A673 (cell line): ENCODE measurements at regions not wholly inside any gene's neighbourhood (a gene's known extent, or its start where the extent isn't known, plus 50 kb on each side); places are given as distances from the start of the nearest gene placed in this dataset.

Experiments used
- BruUV-seq: library from RNA; stranded (reverse); fragments of 400-500 nt; replicated peaks from 2 replicates; lab custom pipeline; 2021; lab: Mats Ljungman, UMichigan
- CTCF ChIA-PET: fragments of 300-600 bp; sonication (Branson Sonifier 250); formaldehyde crosslinking; loops from one replicate; lab custom pipeline; 2022; ENCODE audit warnings: antibody characterized with exemption; lab: Charles Lee
- POLR2A ChIA-PET: fragments of 300-600 bp; sonication (Branson Sonifier 250); formaldehyde crosslinking; loops from one replicate; lab custom pipeline; 2022; ENCODE audit warnings: antibody characterized with exemption; ENCODE audit not compliant: low non-redundant PET; lab: Charles Lee
- DNase-seq: peaks from one replicate; pipeline ENCODE4 v3.0.0-alpha.2; 2015; ENCODE audit warnings: low spot score
- H3K27ac ChIP-seq: fragments of 200-600 bp; sonication (generic); 2 replicates; pipeline ENCODE4 v1.5.1; 2016; ENCODE audit warnings: mixed run types, low read depth, mild to moderate bottlenecking, mixed read lengths, antibody characterized with exemption, low read length; ENCODE audit not compliant: poor library complexity, severe bottlenecking
- H3K27me3 ChIP-seq: fragments of 200-600 bp; sonication (generic); replicated peaks from 2 replicates; pipeline ENCODE4 v1.6.1; 2017; ENCODE audit warnings: mixed run types, low read depth, mild to moderate bottlenecking, mixed read lengths, antibody characterized with exemption, low read length; ENCODE audit not compliant: insufficient read depth, poor library complexity
- H3K36me3 ChIP-seq: fragments of 200-600 bp; sonication (generic); 2 replicates; pipeline ENCODE4 v1.6.1; 2016; ENCODE audit warnings: mixed run types, mild to moderate bottlenecking, mixed read lengths, antibody characterized with exemption, low read length; ENCODE audit not compliant: insufficient read depth, poor library complexity, severe bottlenecking
- H3K4me1 ChIP-seq: fragments of 200-600 bp; sonication (generic); 2 replicates; pipeline ENCODE4 v1.6.1; 2017; ENCODE audit warnings: mixed run types, mild to moderate bottlenecking, mixed read lengths, antibody characterized with exemption, low read length; ENCODE audit not compliant: insufficient read depth, poor library complexity, severe bottlenecking
- H3K4me3 ChIP-seq: fragments of 200-600 bp; sonication (generic); 2 replicates; pipeline ENCODE4 v1.5.1; 2016; ENCODE audit warnings: low read depth, mixed run types, mild to moderate bottlenecking, mixed read lengths, low read length; ENCODE audit not compliant: poor library complexity, severe bottlenecking
- H3K9me3 ChIP-seq: fragments of 200-600 bp; sonication (generic); 2 replicates; pipeline ENCODE4 v1.6.1; 2016; ENCODE audit warnings: mixed run types, low read depth, mild to moderate bottlenecking, mixed read lengths, antibody characterized with exemption, low read length; ENCODE audit not compliant: poor library complexity, severe bottlenecking
- CTCF ChIP-seq: fragments of 300-800, 200-600 bp; sonication (generic); conservative IDR thresholded peaks from 2 replicates; pipeline ENCODE4 v1.5.1; 2017; ENCODE audit warnings: low read depth, mild to moderate bottlenecking, antibody characterized with exemption, low read length, moderate library complexity, mixed read lengths
- EZH2 ChIP-seq: fragments of 200-600 bp; sonication (generic); IDR thresholded peaks from 2 replicates; pipeline ENCODE4 v1.6.1; 2017; ENCODE audit warnings: borderline replicate concordance, low read depth, mild to moderate bottlenecking, mixed read lengths, antibody characterized with exemption, low read length; ENCODE audit not compliant: poor library complexity, severe bottlenecking
- intact Hi-C: fragments of 100-400 bp; cut with micrococcal nuclease; formaldehyde crosslinking; loops from one replicate; pipeline ENCODE4 v1.10.0; 2022; ENCODE audit not compliant: unreplicated experiment

- H3K4me1 ChIP-seq: no peaks in the 10 kb centered on the region
- CTCF ChIA-PET: no interaction called here
- H3K27ac ChIP-seq: no peak overlapping the region
- TF ChIP-seq CTCF (no peak), EZH2 (no peak)
- no peak overlapping the region for H3K4me3 ChIP-seq
- no peaks in the 10 kb centered on the region for H3K36me3 ChIP-seq
- no peak for DNase-seq
- BruUV-seq: no TSS peak
- H3K27me3 ChIP-seq: no peaks in the 10 kb centered on the region
- intact Hi-C loops: no loop called here
- POLR2A ChIA-PET: no interaction called here
- peaks cover 40% of the 10 kb centered on the region for H3K9me3 ChIP-seq
Observed at GRCh38 chr13:40875583-40875982, 86.2 kb downstream of the SLC25A15 start.

- Histone ChIP-seq H3K27me3 (no peaks in the 10 kb centered on the region), H3K27ac (no peak overlapping the region), H3K4me3 (no peak overlapping the region), H3K36me3 (no peaks in the 10 kb centered on the region), H3K4me1 (no peaks in the 10 kb centered on the region), H3K9me3 (peaks cover 34% of the 10 kb centered on the region)
- BruUV-seq: no TSS peak
- ChIA-PET POLR2A (interaction anchor here (0.6 kb wide), 1 partner anchor 1652 kb away, joined by 14 read pairs; no protein-coding TSS in a partner anchor), CTCF (no interaction called here)
- intact Hi-C loops: no loop called here
- no peak for TF ChIP-seq CTCF
- TF ChIP-seq EZH2: no peak
- DNase-seq: no peak
Observed at GRCh38 chr13:40876020-40876738, 86.8 kb downstream of the SLC25A15 start.

GRCh38 chr13:40878321-40878720 is 88.9 kb downstream of the SLC25A15 start:
- Histone ChIP-seq H3K27ac (no peak overlapping the region), H3K4me1 (no peaks in the 10 kb centered on the region), H3K36me3 (no peaks in the 10 kb centered on the region), H3K4me3 (no peak overlapping the region), H3K27me3 (no peaks in the 10 kb centered on the region), H3K9me3 (peaks cover 19% of the 10 kb centered on the region)
- intact Hi-C loops: no loop called here
- CTCF ChIA-PET: interaction anchor here (0.5 kb wide), 1 partner anchor 100 kb away, joined by 3 read pairs; no protein-coding TSS in a partner anchor
- no TSS peak for BruUV-seq
- no peak for TF ChIP-seq EZH2
- TF ChIP-seq CTCF: no peak
- POLR2A ChIA-PET: no interaction called here
- no peak for DNase-seq
